ENCODE measurements at regions not wholly inside any gene's neighbourhood (a gene's known extent, or its start where the extent isn't known, plus 50 kb on each side); places are given as distances from the start of the nearest gene placed in this dataset.

GRCh38 chr20:11980263-11980662 lies 62.6 kb downstream of the BTBD3 start:
- TF ChIP-seq EP300 (IDR thresholded peaks at IDR 0.05; ENCODE audit: borderline replicate concordance) = no peak
- TF ChIP-seq TAF1 (IDR thresholded peaks at IDR 0.05; ENCODE audit: low read depth) = no peak
- TF ChIP-seq CEBPB (IDR thresholded peaks at IDR 0.05) = no peak
- TF ChIP-seq EGR1 (IDR thresholded peaks at IDR 0.05) = no peak

DNA sequence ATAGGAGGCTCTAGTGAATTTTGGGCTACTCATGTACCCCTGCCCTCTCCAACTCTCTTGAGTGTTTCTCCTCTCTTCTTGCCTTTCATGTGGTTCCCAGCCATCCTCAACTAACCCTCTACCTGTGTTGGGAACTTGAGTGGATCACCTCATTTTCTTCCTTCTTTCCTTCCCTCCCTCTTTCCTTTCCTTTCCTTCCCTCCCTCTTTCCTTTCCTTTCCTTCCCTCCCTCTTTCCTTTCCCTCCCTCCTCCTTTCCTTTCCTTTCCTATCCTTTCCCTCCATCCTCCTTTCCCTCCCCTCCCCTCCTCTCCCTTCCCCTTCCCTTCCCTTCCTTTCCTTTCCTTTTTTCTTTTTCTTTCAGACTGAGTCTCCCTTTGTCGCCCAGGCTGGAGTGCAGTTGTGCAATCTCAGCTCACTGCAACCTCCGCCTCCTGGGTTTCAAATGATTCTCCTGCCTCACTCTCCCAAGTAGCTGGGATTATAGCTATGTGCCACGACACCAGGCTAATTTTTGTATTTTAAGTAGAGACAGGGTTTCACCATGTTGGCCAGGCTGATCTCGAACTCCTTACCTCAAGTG lies 63.8 kb downstream of the BTBD3 start:
- TF ChIP-seq CEBPB (IDR thresholded peaks at IDR 0.05) = no peak
- no peak for TF ChIP-seq NFIC (IDR thresholded peaks at IDR 0.05)
- no peak for TF ChIP-seq TAF1 (IDR thresholded peaks at IDR 0.05; ENCODE audit: low read depth)
- no peak for TF ChIP-seq CREB1 (IDR thresholded peaks at IDR 0.05; ENCODE audit: low read depth)
- TF ChIP-seq FOXM1 (IDR thresholded peaks at IDR 0.05; ENCODE audit: borderline replicate concordance, low read depth) = no peak
- TF ChIP-seq TEAD4 (IDR thresholded peaks at IDR 0.05) = no peak
- TF ChIP-seq, protein P1, sequence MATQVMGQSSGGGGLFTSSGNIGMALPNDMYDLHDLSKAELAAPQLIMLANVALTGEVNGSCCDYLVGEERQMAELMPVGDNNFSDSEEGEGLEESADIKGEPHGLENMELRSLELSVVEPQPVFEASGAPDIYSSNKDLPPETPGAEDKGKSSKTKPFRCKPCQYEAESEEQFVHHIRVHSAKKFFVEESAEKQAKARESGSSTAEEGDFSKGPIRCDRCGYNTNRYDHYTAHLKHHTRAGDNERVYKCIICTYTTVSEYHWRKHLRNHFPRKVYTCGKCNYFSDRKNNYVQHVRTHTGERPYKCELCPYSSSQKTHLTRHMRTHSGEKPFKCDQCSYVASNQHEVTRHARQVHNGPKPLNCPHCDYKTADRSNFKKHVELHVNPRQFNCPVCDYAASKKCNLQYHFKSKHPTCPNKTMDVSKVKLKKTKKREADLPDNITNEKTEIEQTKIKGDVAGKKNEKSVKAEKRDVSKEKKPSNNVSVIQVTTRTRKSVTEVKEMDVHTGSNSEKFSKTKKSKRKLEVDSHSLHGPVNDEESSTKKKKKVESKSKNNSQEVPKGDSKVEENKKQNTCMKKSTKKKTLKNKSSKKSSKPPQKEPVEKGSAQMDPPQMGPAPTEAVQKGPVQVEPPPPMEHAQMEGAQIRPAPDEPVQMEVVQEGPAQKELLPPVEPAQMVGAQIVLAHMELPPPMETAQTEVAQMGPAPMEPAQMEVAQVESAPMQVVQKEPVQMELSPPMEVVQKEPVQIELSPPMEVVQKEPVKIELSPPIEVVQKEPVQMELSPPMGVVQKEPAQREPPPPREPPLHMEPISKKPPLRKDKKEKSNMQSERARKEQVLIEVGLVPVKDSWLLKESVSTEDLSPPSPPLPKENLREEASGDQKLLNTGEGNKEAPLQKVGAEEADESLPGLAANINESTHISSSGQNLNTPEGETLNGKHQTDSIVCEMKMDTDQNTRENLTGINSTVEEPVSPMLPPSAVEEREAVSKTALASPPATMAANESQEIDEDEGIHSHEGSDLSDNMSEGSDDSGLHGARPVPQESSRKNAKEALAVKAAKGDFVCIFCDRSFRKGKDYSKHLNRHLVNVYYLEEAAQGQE (IDR thresholded peaks at IDR 0.05; ENCODE audit: low read depth) = no peak
- TF ChIP-seq, protein P2, sequence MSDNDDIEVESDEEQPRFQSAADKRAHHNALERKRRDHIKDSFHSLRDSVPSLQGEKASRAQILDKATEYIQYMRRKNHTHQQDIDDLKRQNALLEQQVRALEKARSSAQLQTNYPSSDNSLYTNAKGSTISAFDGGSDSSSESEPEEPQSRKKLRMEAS (IDR thresholded peaks at IDR 0.05) = no peak
- TF ChIP-seq USF1 (IDR thresholded peaks at IDR 0.05) = no peak
- TF ChIP-seq ZBTB7A (IDR thresholded peaks at IDR 0.05; ENCODE audit: low read depth) = no peak
- TF ChIP-seq EGR1 (IDR thresholded peaks at IDR 0.05) = no peak

DNA sequence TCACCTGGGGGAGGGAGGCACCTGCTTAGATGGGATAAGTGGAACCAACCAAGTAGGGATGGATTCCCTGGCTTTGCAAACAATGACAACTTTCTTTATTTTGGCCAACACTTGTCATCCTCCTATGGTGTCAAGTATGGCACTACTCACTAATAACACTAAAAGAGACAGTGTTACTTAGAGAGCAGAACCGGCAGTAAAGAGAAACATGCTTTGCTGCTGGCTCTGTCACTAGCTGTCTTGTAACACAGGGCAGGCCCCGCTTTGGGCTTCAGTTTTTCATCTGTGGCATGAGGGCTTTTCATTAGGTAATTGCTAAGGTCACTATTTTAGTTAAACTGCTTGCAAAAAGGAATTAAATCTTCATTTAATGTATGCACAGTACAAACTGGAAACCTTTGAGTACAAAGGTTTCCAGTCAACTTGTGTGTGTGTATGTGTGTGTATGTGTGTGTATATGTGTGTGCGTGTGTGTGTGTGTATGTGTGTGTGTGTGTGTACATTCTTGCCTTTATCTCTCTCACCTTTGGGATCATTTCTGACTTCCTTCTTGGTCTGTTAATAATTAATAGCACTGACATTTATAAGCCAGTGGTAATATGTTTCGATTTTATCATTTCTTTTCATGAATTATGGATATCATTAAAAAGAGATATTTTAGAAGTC lies 64.7 kb downstream of the BTBD3 start:
- TF ChIP-seq NFIC (IDR thresholded peaks at IDR 0.05) (no peak), EP300 (IDR thresholded peaks at IDR 0.05; ENCODE audit: borderline replicate concordance) (no peak), CREB1 (IDR thresholded peaks at IDR 0.05; ENCODE audit: low read depth) (no peak)
- TF ChIP-seq, protein P1 (IDR thresholded peaks at IDR 0.05; ENCODE audit: low read depth) = no peak

DNA sequence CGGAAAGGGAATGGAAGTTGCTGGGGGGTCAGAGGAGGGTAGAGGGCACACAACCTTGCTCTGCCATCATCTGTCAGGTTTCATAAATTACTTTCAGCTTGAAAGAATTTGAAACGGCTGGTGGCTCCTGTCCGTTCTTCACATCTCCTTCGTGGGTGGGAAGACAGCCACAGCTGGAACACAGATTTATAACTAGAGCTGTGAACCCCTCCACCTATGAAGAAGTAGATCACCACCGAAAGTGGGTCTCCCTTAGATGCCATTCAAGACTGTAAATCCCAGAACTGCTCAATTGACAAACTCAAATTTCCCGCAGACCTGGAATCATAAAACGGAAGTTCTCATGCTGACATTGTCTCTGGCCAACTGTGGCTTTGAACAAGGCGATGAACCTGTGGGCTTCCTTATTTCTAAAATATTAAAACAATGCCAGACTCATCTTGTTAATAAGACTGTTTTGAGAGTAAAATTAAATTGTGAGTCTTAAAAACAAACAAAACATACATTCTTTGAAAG lies 65.3 kb downstream of the BTBD3 start:
- no peak for TF ChIP-seq FOXM1 (IDR thresholded peaks at IDR 0.05; ENCODE audit: borderline replicate concordance, low read depth)
- TF ChIP-seq EGR1 (IDR thresholded peaks at IDR 0.05) = no peak
- TF ChIP-seq USF1 (IDR thresholded peaks at IDR 0.05) = no peak
- no peak for TF ChIP-seq CREB1 (IDR thresholded peaks at IDR 0.05; ENCODE audit: low read depth)
- no peak for TF ChIP-seq TEAD4 (IDR thresholded peaks at IDR 0.05)
- TF ChIP-seq, protein P2 (IDR thresholded peaks at IDR 0.05) = no peak
- no peak for TF ChIP-seq NFIC (IDR thresholded peaks at IDR 0.05)
- TF ChIP-seq TCF12 (IDR thresholded peaks at IDR 0.05; ENCODE audit: low read depth) = no peak
- no peak for TF ChIP-seq RAD21 (IDR thresholded peaks at IDR 0.05; ENCODE audit: low read depth)
- no peak for TF ChIP-seq EP300 (IDR thresholded peaks at IDR 0.05; ENCODE audit: borderline replicate concordance)
- no peak for TF ChIP-seq CEBPB (IDR thresholded peaks at IDR 0.05)
- TF ChIP-seq YY1 (IDR thresholded peaks at IDR 0.05; ENCODE audit: low read depth) = no peak
- TF ChIP-seq, protein P1 (IDR thresholded peaks at IDR 0.05; ENCODE audit: low read depth) = no peak
- TF ChIP-seq ZBTB7A (IDR thresholded peaks at IDR 0.05; ENCODE audit: low read depth) = no peak
- TF ChIP-seq TAF1 (IDR thresholded peaks at IDR 0.05; ENCODE audit: low read depth) = no peak

Measured in Ishikawa (cell line).